ENCODE measurements at regions not wholly inside any gene's neighbourhood (a gene's known extent, or its start where the extent isn't known, plus 50 kb on each side); places are given as distances from the start of the nearest gene placed in this dataset.

DNA sequence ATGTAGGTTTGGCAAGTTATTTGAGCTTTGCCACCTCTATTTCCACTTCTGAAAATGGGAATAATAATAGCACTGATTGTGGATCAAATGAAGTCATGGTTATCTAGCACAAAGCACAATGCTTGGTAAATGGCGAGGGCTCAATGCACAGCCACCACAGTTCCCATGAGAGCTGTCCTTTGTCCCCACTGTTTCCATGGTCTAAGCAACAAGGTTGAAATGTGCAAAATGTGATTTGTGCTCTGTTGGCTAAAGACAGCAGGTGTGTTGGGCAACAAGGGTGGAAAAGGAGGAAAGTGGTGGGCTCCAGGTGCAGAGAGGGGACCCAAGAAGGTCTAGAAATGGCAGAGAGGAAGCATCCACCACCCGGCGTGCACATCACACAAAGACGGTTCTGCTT is 200.5 kb downstream of the TRIM29 start:
- Histone ChIP-seq H3K14ac (ENCODE audit: insufficient read depth, low read length) (no peak overlapping the region), H3K18ac (ENCODE audit: insufficient read length, low read depth, low read length) (no peak overlapping the region), H3K23ac (ENCODE audit: insufficient read length, low read depth, low read length) (no peak overlapping the region), H3K4ac (ENCODE audit: low read depth, low read length) (no peak overlapping the region), H3K23me2 (ENCODE audit: insufficient read length, low read depth, low read length, poor library complexity, severe bottlenecking) (no peaks in the 10 kb centered on the region), H3K56ac (ENCODE audit: insufficient read length, low read depth, low read length) (no peak overlapping the region), H4K8ac (replicated peaks; ENCODE audit: insufficient read length, low read depth, low read length) (no peak overlapping the region), H3K9me3 (ENCODE audit: control insufficient read depth, low read depth, low read length) (no peaks in the 10 kb centered on the region), H4K91ac (ENCODE audit: insufficient read length, low read depth, low read length) (no peak overlapping the region), H3T11ph (ENCODE audit: low read length) (no peak overlapping the region), H2AK5ac (ENCODE audit: insufficient read length, low read length) (no peak overlapping the region), H3K27me3 (ENCODE audit: insufficient read depth, low read length) (no peaks in the 10 kb centered on the region), H4K20me1 (ENCODE audit: control insufficient read depth, insufficient read depth, insufficient read length) (no peaks in the 10 kb centered on the region), H3K4me1 (ENCODE audit: insufficient read depth, low read length) (peaks cover 13% of the 10 kb centered on the region; the same call in 1 of the 2 replicates), H2BK12ac (ENCODE audit: insufficient read length, low read depth, low read length) (no peak overlapping the region), H3K79me1 (ENCODE audit: insufficient read depth, low read depth, low read length, poor library complexity, severe bottlenecking) (no peaks in the 10 kb centered on the region), H3K4me2 (ENCODE audit: insufficient read depth, insufficient read length, low read length) (no peak overlapping the region), H2BK120ac (ENCODE audit: low read depth, low read length, poor library complexity, severe bottlenecking) (no peak overlapping the region), H4K5ac (ENCODE audit: insufficient read length, low read depth, low read length) (no peak overlapping the region), H3K9ac (ENCODE audit: extremely low read depth, insufficient read length, low read length) (no peak overlapping the region), H2BK15ac (ENCODE audit: low read depth, low read length) (no peak overlapping the region), H2BK5ac (ENCODE audit: insufficient read length, low read length) (no peak overlapping the region), H2BK20ac (ENCODE audit: low read depth, low read length, poor library complexity, severe bottlenecking) (no peak overlapping the region), H3K27ac (ENCODE audit: insufficient read length, low read depth, low read length) (no peak overlapping the region), H2AFZ (ENCODE audit: low read length) (no peak overlapping the region), H3K79me2 (ENCODE audit: insufficient read depth, low read length) (no peaks in the 10 kb centered on the region)
- DNase-seq, result no peak
- H3K27ac Mint-ChIP-seq, result no peak overlapping the region
- no peaks in the 10 kb centered on the region for H3K36me3 Mint-ChIP-seq (ENCODE audit: insufficient read depth in 1 of 3, low read depth in 3 of 3)
- no peak overlapping the region for H3K4me3 Mint-ChIP-seq
- no CpG with 5 or more reads among the region's 4 CpGs for WGBS (ENCODE audit: extremely low coverage, insufficient read length, low lambda C conversion rate)
- peaks cover 0 to 4% of the 10 kb centered on the region in 2 experiments; a peak in 1 of 5 replicates for H3K9me3 Mint-ChIP-seq
- H3K4me1 Mint-ChIP-seq, result peaks cover 44 to 60% of the 10 kb centered on the region in 2 experiments
- TF ChIP-seq, protein P1, sequence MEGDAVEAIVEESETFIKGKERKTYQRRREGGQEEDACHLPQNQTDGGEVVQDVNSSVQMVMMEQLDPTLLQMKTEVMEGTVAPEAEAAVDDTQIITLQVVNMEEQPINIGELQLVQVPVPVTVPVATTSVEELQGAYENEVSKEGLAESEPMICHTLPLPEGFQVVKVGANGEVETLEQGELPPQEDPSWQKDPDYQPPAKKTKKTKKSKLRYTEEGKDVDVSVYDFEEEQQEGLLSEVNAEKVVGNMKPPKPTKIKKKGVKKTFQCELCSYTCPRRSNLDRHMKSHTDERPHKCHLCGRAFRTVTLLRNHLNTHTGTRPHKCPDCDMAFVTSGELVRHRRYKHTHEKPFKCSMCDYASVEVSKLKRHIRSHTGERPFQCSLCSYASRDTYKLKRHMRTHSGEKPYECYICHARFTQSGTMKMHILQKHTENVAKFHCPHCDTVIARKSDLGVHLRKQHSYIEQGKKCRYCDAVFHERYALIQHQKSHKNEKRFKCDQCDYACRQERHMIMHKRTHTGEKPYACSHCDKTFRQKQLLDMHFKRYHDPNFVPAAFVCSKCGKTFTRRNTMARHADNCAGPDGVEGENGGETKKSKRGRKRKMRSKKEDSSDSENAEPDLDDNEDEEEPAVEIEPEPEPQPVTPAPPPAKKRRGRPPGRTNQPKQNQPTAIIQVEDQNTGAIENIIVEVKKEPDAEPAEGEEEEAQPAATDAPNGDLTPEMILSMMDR (conservative IDR thresholded peaks at IDR 0.05), result no peak
- H3K27me3 Mint-ChIP-seq (ENCODE audit: low read depth), result peaks cover 30% of the 10 kb centered on the region
